Astrocyte (in vitro differentiated cells and primary cell): ENCODE measurements at regions not wholly inside any gene's neighbourhood (a gene's known extent, or its start where the extent isn't known, plus 50 kb on each side); places are given as distances from the start of the nearest gene placed in this dataset.

ENCODE experiments used
- CTCF ChIP-seq: IDR thresholded peaks from 2 replicates; pipeline ENCODE4 v1.5.1; 2011; ENCODE audit warnings: low read depth, mild to moderate bottlenecking, inconsistent platforms, low read length, moderate library complexity; ENCODE audit not compliant: insufficient read depth
- EZH2 ChIP-seq: IDR thresholded peaks from 2 replicates; pipeline ENCODE4 v1.6.1; 2012; ENCODE audit warnings: mild to moderate bottlenecking, low read length, inconsistent platforms; ENCODE audit not compliant: insufficient read depth

- TF ChIP-seq EZH2 (no peak), CTCF (no peak)
These were observed 128.6 kb upstream of the CCL2 start for GRCh38 chr17:34126496-34126895.
